Spleen (tissue), 3 donors: ENCODE measurements at regions not wholly inside any gene's neighbourhood (a gene's known extent, or its start where the extent isn't known, plus 50 kb on each side); places are given as distances from the start of the nearest gene placed in this dataset.

Experiments
- POLR2A ChIP-seq, 3 donors: fragments of 450-650 bp; IDR thresholded peaks; one replicate each; pipeline ENCODE4 v1.5.1; 2017; ENCODE audit warnings: antibody characterized with exemption in 3 of 3, mild to moderate bottlenecking in 1 of 3
- POLR2AphosphoS5 ChIP-seq, 3 donors: sonication (generic); formaldehyde crosslinking; IDR thresholded peaks; one replicate each; pipeline ENCODE4 v1.5.1; 2017; ENCODE audit warnings: antibody characterized with exemption in 3 of 3

GRCh38 chr10:57925045-57925444 lies 342.6 kb downstream of the IPMK start:
- TF ChIP-seq POLR2A (IDR thresholded peaks at IDR 0.05) (no peak), POLR2AphosphoS5 (IDR thresholded peaks at IDR 0.05) (no peak)
